ENCODE measurements at regions not wholly inside any gene's neighbourhood (a gene's known extent, or its start where the extent isn't known, plus 50 kb on each side); places are given as distances from the start of the nearest gene placed in this dataset.

- H3K27ac ChIP-seq (replicated peaks) = no peak overlapping the region
- no peak for TF ChIP-seq REST (IDR thresholded peaks at IDR 0.05; ENCODE audit: insufficient replicate concordance, low read depth)
- TF ChIP-seq POLR2AphosphoS5 (IDR thresholded peaks at IDR 0.05; ENCODE audit: low read depth) = no peak
- no peak for TF ChIP-seq SPI1 (IDR thresholded peaks at IDR 0.05; ENCODE audit: borderline replicate concordance, low read depth)
- TF ChIP-seq CTCF (IDR thresholded peaks at IDR 0.05; ENCODE audit: insufficient read depth, low read length) = no peak
- no peak for TF ChIP-seq GABPA (IDR thresholded peaks at IDR 0.05; ENCODE audit: low read depth)
- no peak for DNase-seq (ENCODE audit: low read depth in 1 of 2, low spot score in 1 of 2)
- H3K4me3 ChIP-seq (replicated peaks; ENCODE audit: insufficient read depth, low read length) = no peak overlapping the region
- no peaks in the 10 kb centered on the region for H3K27me3 ChIP-seq (ENCODE audit: insufficient read depth, poor library complexity, severe bottlenecking)
Observed at GRCh38 chrX:110531873-110532580, 173.4 kb downstream of the RTL9 start.

GRCh38 chrX:110532581-110532931 is 173.9 kb downstream of the RTL9 start:
- no peak overlapping the region for H3K4me3 ChIP-seq (replicated peaks; ENCODE audit: insufficient read depth, low read length)
- TF ChIP-seq CTCF (IDR thresholded peaks at IDR 0.05; ENCODE audit: insufficient read depth, low read length) (no peak), REST (IDR thresholded peaks at IDR 0.05; ENCODE audit: insufficient replicate concordance, low read depth) (no peak), GABPA (IDR thresholded peaks at IDR 0.05; ENCODE audit: low read depth) (no peak), POLR2AphosphoS5 (IDR thresholded peaks at IDR 0.05; ENCODE audit: low read depth) (no peak), SPI1 (IDR thresholded peaks at IDR 0.05; ENCODE audit: borderline replicate concordance, low read depth) (no peak)

GRCh38 chrX:110536816-110537215 is 178.2 kb downstream of the RTL9 start:
- TF ChIP-seq CTCF (IDR thresholded peaks at IDR 0.05; ENCODE audit: insufficient read depth, low read length) (no peak), GABPA (IDR thresholded peaks at IDR 0.05; ENCODE audit: low read depth) (no peak), SPI1 (IDR thresholded peaks at IDR 0.05; ENCODE audit: borderline replicate concordance, low read depth) (no peak), POLR2AphosphoS5 (IDR thresholded peaks at IDR 0.05; ENCODE audit: low read depth) (no peak), REST (IDR thresholded peaks at IDR 0.05; ENCODE audit: insufficient replicate concordance, low read depth) (no peak)
- peak in 1 of 2 experiments; percentile 6 for DNase-seq (ENCODE audit: low read depth in 1 of 2, low spot score in 1 of 2)
- Histone ChIP-seq H3K27me3 (ENCODE audit: insufficient read depth, poor library complexity, severe bottlenecking) (no peaks in the 10 kb centered on the region), H3K27ac (replicated peaks) (no peak overlapping the region), H3K4me3 (replicated peaks; ENCODE audit: insufficient read depth, low read length) (no peak overlapping the region)

More at GRCh38 chrX:110532581-110532931, 173.9 kb downstream of the RTL9 start:
- Histone ChIP-seq H3K27me3 (ENCODE audit: insufficient read depth, poor library complexity, severe bottlenecking) (no peaks in the 10 kb centered on the region), H3K27ac (replicated peaks) (no peak overlapping the region)
- DNase-seq (ENCODE audit: low read depth in 1 of 2, low spot score in 1 of 2) = no peak
